ENCODE measurements at regions not wholly inside any gene's neighbourhood (a gene's known extent, or its start where the extent isn't known, plus 50 kb on each side); places are given as distances from the start of the nearest gene placed in this dataset.

DNA sequence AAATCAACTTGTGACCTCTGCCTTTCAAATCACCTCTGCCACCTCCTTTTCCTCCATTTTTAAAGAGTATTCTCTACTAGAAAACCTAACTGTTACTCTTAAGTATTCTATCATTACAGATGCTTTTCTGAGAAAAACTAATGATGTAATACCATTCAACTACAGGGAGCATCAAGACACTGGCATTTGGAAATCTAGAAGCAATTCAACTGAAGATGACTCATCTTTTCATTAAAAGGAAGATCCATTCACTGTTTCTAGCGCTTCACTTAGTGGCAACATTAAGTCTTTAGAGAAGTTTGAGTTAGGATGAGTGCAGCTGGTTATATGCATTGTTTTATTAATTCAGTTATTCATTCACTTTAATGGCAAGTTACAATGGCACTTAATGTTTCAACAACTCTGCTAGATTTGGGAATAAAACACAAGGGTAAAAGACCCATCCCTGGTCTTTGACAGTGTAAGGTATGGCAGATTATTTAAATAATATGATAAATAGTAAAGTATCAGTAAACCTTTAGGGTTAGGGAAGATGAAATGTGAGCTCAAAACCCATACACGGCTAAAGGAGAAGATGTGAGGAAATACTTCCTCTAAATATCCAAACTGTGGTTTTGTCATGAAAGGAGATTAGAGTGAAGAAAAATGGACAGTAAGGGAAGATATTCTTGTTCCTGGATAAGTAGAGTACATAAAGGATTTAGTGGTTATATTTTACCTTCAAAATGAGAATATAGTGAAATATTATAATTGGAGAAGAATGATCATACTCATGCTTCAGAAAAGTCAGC, 61.7 kb downstream of the KCNJ2 start:
- DNase-seq: no peak

DNA sequence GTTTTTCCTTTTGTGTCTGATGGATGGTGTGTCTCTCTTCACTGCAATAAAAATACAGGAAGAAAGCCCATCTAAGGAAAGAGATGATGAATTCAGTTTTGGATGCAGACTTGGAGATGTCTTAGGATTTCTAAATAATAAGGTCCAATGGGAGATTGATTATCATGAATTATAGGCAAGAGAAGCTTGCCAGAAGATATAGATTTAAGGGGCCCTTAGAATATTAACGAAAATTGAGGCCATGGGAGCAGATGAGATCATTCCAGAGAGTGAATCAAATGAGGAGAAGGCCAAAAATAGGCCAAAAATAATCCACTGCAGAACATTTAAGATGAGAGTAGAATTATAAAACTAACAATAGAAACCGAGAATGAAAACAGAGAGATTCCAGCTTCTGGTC, 63.1 kb downstream of the KCNJ2 start:
- no peak for DNase-seq

- no peak for DNase-seq
Measured at GRCh38 chr17:70235252-70235651, 65.9 kb downstream of the KCNJ2 start.

DNA sequence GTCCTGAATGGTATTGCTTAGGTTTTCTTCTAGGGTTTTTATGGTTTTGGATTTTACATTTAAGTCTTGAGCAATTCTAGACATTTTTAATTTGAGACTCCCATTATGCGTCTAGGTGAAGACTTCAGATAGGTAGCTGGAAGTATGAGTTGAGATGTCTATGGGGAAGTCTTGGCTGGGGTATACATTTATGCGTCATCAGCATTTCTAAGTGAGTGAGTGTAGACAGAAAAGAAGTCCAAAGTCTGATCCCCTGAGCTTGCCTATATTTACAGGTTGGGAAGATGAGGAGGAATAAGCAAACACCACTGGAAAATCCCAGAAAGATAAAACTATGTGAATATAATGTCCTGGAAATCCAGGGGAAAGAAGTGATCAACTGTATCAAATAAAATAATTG, 68.9 kb downstream of the KCNJ2 start:
- DNase-seq: no peak

- no peak for DNase-seq
Measured at GRCh38 chr17:70238646-70239045, 69.3 kb downstream of the KCNJ2 start.

- DNase-seq: no peak
Measured at GRCh38 chr17:70239391-70239826, 70.1 kb downstream of the KCNJ2 start.

DNA sequence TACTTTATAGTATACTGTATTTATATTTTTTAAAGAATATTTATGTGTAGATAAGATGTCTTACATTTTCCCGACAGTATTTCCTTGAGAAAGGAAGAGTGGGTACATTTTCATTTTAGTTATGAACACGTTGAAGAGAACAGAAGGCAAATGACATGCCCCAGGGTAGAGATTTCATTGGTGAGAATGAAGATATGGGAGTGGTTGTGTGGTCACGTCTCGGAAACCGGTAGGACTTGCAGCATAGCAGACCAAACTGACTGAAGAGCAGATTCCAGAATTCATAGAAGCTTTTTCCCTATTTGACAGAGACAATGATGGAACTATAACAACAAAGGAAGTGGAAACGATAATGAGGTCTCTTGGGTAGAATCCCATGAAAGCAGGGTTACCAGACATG, 71.7 kb downstream of the KCNJ2 start:
- no peak for DNase-seq

DNA sequence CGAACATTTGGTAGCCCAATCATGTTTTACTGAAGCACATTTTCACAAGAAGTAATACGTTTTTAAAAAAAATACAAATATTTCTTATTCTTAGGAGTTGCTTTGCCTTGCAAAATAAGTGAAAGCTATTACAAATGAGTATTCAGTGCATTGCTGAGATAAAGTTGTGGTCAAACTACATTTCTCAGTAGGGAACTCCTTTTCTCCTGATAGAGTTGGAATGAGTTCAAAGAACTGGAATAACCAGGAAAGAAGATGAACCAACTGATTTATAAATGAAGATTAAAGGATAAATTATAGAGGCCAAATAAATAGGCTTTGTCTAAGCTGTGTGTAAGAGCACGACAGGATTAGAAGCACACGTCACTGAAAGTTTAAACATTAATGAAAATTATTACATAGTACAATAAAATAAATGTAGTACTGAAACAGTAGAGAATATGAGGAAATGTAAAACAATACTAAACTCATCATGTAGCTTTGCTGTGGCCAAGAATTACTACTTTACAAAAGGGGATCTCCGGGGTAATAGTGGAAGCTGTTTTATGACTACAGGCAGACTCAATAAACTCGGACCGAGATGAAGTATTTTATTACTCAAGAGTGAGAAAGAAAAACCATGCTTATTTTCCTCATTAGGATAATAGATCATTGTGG, 73.6 kb downstream of the KCNJ2 start:
- no peak for DNase-seq

DNA sequence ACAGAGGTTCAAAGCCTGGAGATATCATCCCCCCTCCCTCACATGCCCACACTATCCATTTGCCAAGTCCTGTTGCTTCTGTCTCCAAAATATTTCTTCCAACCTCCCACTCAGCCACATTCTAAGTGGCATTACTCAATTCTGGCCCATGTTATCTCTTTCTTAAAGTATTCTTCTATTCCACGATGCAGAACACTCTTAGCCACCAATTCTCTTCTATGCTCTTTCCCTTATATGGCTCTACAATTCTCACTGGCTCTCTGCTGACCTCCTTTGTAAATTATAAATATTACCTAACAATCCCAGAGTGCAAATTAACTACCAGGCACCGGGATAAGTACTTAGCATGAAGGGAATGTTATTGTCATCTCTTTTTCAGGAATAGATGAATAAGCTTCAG, 82.4 kb downstream of the KCNJ2 start:
- DNase-seq: no peak

GRCh38 chr17:70254735-70255460, 85.6 kb downstream of the KCNJ2 start:
- DNase-seq: no peak

DNA sequence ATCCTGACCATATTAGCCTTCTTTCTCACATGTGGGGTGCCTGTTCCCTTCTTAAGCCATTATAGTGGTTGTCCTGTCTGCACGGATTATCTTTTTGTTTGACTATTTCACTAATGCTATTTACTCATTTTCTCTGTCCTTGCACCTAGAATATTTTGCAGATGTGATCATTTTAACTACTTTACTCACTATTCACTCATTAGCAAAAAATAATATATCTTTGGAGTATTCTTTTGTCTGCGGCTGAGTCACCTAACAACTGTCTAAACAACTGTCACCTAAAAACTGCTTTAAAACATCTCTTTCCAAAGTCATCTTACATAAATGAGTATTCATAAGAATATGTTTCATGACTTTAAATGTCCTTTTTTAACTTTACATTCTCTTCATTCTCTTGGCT, 87.4 kb downstream of the KCNJ2 start:
- no peak for DNase-seq

- no peak for DNase-seq
Measured at GRCh38 chr17:70258465-70258864, 89.1 kb downstream of the KCNJ2 start.

- no peak for DNase-seq
Measured at GRCh38 chr17:70259400-70259799, 90.1 kb downstream of the KCNJ2 start.

DNA sequence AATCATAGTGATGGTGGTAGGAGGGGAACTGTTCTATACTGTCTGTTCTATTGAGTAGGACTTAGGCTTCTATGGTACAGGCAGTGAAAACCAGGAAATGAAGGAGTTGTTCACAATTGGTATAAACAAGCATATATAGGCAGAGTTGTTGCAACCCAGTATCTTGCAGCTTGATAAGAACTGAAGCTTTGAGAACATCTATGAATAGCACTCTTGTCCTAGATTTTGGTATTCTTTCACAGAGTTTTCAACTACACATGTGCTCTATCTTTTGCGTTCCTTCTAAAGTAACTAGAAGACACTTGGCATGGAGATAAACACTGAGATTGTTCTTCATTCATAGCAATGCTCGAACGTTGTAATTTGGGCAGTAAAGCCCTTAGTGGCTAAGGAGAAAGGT, 91.8 kb downstream of the KCNJ2 start:
- no peak for DNase-seq

DNA sequence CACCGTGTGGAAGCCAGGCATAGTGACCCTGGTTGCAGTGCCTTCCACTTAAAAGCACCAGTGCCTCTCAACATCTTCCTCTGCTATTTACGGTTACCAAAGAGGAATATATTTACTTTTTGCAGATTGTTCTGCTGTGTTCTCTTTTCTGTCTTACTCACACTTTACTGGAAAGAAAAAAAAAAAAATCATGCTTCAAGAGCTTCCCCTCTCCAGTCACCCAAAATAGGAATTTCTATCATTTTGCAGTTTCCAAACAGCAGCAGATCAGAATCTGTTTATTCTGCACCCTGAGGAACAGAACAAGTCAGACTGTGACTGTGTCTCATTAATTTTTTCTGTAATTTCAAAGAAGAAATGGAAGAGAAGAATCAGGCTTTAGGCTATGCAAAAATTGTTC, 96.1 kb downstream of the KCNJ2 start:
- no peak for DNase-seq

- DNase-seq: no peak
Measured at GRCh38 chr17:70266394-70266793, 97.1 kb downstream of the KCNJ2 start.

- no peak for DNase-seq
Measured at GRCh38 chr17:70268383-70268782, 99.1 kb downstream of the KCNJ2 start.

GRCh38 chr17:70270554-70270953, 101.2 kb downstream of the KCNJ2 start:
- DNase-seq: no peak

DNA sequence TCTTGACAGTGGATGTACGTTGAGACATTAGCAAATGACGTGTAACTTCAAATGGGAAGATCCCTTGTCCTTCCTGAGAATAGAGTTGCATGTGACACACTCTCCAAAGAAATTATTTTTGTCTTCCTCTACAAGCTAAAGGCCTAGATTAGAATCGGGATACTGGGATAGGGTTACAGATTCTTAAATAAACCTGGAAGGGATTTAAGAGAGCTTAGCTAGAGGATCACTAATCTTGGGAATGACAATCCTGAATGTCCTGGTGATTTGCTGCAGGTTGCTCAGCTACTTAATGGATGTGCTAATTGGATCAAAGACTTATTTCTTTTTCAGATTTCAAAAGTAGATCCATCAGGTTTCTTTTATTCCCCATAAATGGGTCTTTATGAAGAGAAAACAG, 101.9 kb downstream of the KCNJ2 start:
- DNase-seq: no peak

DNA sequence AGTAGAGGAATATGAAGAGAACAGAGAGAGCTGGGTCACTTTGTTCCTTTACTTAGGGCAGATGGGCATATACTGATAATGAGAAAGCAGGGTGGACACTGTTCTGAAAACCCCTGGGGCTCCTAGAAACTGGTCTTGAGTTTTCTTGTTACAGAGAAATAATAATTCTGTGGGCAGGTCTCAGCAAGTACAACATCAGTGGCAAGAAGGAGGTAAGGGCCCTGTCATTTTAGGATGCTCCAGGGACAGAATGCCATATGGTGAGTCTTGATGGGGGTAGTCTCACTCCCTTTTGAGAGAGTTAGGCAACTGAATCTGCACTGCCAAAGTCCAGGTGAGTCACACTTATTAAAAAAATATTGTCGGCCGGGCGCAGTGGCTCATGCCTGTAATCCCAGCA, 102.3 kb downstream of the KCNJ2 start:
- DNase-seq: no peak

DNA sequence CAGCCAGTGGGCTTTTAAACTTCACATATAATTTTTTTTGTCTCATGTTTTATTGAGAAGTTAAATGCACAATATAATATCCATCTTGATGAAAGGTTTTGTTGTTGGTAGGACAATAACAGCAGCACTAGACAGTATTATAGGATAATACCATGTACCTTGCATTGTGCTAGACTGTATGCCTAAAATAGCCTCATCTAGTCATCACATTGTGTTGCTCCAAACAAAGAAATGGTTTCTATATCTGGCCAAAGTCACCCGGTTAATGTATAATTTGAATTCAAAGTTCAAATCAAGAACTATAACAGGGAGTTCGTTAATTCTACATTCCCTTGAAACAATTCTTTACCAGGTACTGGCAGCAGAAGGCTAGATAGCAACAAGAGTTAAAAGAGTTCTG, 104.9 kb downstream of the KCNJ2 start:
- DNase-seq: no peak

DNA sequence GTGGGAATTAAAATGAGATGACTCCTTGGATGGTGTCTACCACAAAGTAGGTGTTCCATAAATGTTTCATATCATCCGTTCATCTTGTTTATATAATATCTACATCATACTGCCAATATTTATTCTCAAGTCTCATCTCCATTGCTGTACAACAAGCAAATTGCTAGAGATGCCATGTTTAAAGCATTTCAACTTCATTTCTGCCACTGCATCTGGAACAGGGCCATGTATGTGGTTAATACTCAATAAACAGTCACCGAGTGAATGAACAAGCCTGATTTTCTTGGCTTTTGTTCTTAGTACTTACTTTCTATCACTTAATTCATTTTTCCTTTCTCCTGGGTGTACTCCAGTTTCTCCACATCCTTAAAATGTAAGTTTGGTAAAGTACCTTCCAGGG, 107.6 kb downstream of the KCNJ2 start:
- DNase-seq: no peak

DNA sequence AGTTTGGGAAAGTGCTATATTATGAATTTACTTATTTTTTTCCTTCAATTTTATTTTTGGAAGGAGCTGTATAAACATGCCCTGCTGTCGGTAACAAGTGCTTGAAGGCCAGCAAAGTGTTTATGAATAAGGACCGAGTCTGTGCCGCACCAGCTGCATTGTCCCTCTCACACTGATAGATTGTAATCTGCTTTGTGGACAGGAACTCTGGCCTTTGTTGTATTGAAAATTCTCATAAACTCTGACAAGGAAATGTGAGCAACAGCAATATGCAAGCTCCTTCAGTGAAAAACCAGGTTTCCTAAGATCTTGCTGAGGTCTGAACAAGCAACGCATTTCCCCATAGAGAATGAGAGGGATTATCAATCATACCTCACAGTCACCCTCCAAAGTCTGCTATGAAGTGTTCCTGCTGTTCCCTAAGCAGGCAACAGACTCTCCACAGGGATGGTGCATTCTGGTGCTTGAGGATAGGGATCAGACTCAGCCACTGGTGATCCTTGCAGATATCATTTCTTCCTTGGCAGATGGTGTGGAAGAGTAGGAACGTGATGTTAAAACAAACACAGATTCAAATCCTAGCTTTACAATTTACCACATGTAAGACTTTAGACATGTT, 109.6 kb downstream of the KCNJ2 start:
- no peak for DNase-seq

GRCh38 chr17:70286391-70286790, 117.1 kb downstream of the KCNJ2 start:
- DNase-seq: no peak
